Esophagus (tissue), 2 donors: ENCODE measurements at regions not wholly inside any gene's neighbourhood (a gene's known extent, or its start where the extent isn't known, plus 50 kb on each side); places are given as distances from the start of the nearest gene placed in this dataset.

Experiments
- H3K27ac ChIP-seq, 2 donors: one replicate each; pipeline ENCODE4 v1.5.1; 2013; ENCODE audit warnings: low read depth in 2 of 2, mild to moderate bottlenecking in 2 of 2, inconsistent platforms in 1 of 2, low read length in 1 of 2, moderate library complexity in 1 of 2
- H3K27me3 ChIP-seq, 2 donors: one replicate each; pipeline ENCODE4 v1.6.1; 2013; ENCODE audit warnings: low read length in 2 of 2, control low read depth in 1 of 2, mild to moderate bottlenecking in 1 of 2; ENCODE audit not compliant: insufficient read depth in 2 of 2, control insufficient read depth in 1 of 2
- H3K36me3 ChIP-seq, 2 donors: one replicate each; pipeline ENCODE4 v1.6.1; 2013; ENCODE audit warnings: low read length in 1 of 2; ENCODE audit not compliant: control insufficient read depth in 2 of 2, insufficient read depth in 2 of 2
- H3K4me1 ChIP-seq, 2 donors: one replicate each; pipeline ENCODE4 v1.6.1; 2013; ENCODE audit warnings: low read length in 1 of 2; ENCODE audit not compliant: control insufficient read depth in 2 of 2, insufficient read depth in 2 of 2
- H3K4me3 ChIP-seq, 2 donors: one replicate each; pipeline ENCODE4 v1.5.1; 2013; ENCODE audit warnings: low read length in 2 of 2, mild to moderate bottlenecking in 2 of 2, low read depth in 1 of 2, moderate library complexity in 1 of 2
- H3K9me3 ChIP-seq, 2 donors: one replicate each; pipeline ENCODE4 v1.6.1; 2013; ENCODE audit warnings: mild to moderate bottlenecking in 2 of 2, low read depth in 1 of 2, low read length in 1 of 2, moderate library complexity in 1 of 2; ENCODE audit not compliant: control insufficient read depth in 2 of 2, insufficient read depth in 1 of 2
- WGBS, 2 donors: extraction: QIAGEN DNeasy Blood & Tissue Kit; methylation state at CpG; one replicate each; pipeline ENCODE4 v1.1.7; 2013; 5-methylcytosine and 5-hydroxymethylcytosine counted together
- donor health status: healthy with polysubstance abuse.
- donor health status: Bipolar disorder and iron deficiency.

- no peak overlapping the region for H3K4me3 ChIP-seq
- no peaks in the 10 kb centered on the region for H3K36me3 ChIP-seq
- 53 to 75% methylated on average over 1 of the region's 1 CpG for WGBS, 2 donors
- no peaks in the 10 kb centered on the region for H3K27me3 ChIP-seq
- H3K9me3 ChIP-seq = no peaks in the 10 kb centered on the region
- H3K27ac ChIP-seq = no peak overlapping the region
- no peaks in the 10 kb centered on the region for H3K4me1 ChIP-seq
Measured at GRCh38 chr1:222223010-222223409, 324.9 kb downstream of the HHIPL2 start.

DNA sequence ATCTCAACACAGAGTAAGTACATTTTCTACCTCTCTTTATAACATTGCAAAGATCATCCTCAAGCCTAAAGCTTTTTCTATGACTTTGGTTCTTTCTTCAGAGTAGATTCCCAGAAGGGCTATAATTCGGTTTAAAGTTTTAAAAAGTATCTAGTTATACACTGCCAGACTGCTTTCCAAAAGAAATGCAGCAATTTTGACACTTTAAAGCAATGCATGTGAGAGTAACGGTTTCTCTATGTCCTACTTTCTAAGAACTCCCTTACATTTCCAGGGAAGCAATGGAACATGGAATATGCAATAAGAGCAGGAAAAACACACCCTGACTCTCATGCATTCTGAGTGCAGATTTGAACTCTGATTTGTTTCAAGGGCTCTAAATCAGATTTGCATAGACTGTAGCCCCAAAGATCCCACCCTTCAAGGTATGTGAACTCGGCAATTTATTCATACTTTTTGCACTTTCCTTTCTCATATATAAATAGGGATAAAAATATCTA lies 331.6 kb downstream of the HHIPL2 start:
- Histone ChIP-seq H3K36me3 (no peaks in the 10 kb centered on the region), H3K27me3 (no peaks in the 10 kb centered on the region), H3K4me3 (no peak overlapping the region), H3K4me1 (no peaks in the 10 kb centered on the region), H3K27ac (no peak overlapping the region), H3K9me3 (no peaks in the 10 kb centered on the region)
- WGBS, 2 donors = 73 to 88% methylated on average over 3 of the region's 3 CpGs

DNA sequence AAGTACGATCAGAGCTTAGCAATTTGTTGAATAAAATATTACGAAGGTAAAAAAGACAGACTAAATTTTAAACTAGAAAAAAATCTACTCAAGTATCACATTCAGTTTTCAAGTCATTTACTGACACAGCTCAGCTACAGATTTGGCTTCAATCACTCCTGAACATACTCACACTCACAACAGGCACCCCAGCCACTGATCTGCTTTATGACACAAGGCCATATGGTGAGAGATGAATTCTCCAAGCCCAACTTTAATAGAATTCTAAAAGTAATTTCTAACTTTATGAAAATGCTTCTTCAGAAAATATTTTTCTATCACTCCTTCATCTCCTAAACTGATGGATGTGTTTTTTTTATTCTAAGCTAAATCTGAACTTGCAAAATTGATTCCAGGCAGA lies 337.1 kb downstream of the HHIPL2 start:
- no peaks in the 10 kb centered on the region for H3K9me3 ChIP-seq
- H3K27me3 ChIP-seq = no peaks in the 10 kb centered on the region
- WGBS, 2 donors = 86 to 87% methylated on average over 2 of the region's 2 CpGs
- no peak overlapping the region for H3K27ac ChIP-seq
- H3K36me3 ChIP-seq = no peaks in the 10 kb centered on the region
- no peaks in the 10 kb centered on the region for H3K4me1 ChIP-seq
- H3K4me3 ChIP-seq = no peak overlapping the region

DNA sequence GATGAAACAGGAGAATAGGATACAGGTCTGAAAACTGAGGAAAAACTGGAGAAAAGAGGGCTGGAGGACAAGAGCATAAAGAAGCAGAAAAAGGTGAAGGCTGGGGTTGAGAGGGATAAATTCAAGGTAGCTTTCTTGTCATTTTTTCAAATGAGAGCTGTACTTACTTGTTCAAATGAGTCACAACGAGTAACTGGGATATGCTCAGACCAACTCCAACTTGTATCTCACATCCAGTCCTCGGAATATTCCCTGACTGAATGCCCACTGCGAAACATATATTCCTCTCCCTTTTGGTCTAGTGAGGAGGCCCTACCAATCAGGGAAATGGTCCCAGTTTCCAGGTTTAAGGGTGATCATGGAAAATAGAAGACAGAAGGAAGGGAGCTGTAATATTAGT lies 343.4 kb downstream of the HHIPL2 start:
- no peaks in the 10 kb centered on the region for H3K9me3 ChIP-seq
- H3K27me3 ChIP-seq = no peaks in the 10 kb centered on the region
- H3K4me3 ChIP-seq = no peak overlapping the region
- no peaks in the 10 kb centered on the region for H3K36me3 ChIP-seq
- H3K4me1 ChIP-seq = no peaks in the 10 kb centered on the region
- no peak overlapping the region for H3K27ac ChIP-seq
- WGBS, 2 donors = 60 to 71% methylated on average over 3 of the region's 3 CpGs

DNA sequence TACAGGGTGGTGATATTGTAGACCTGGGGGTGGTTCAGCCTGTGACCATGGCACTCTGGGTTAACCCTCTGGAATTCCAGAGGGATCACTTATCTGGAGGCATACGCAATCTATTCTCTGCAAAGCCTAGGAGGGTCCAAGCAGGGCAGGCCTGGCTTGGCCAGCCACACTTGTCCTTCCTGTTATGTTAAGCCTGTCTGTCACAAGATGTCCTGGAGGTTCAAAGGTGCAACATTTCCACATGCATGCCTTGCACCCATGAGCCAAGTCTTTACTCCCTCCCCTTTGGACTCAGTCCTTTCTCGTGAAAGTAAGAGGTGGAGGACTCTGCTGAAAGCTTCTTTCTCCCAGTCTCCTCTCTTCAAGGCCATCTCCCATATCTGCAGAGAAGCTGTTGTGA lies 345.1 kb downstream of the HHIPL2 start:
- WGBS, 2 donors = 60 to 77% methylated on average over 2 of the region's 2 CpGs
- no peak overlapping the region for H3K4me3 ChIP-seq
- H3K27ac ChIP-seq = no peak overlapping the region
- no peaks in the 10 kb centered on the region for H3K9me3 ChIP-seq
- no peaks in the 10 kb centered on the region for H3K36me3 ChIP-seq
- no peaks in the 10 kb centered on the region for H3K4me1 ChIP-seq
- no peaks in the 10 kb centered on the region for H3K27me3 ChIP-seq

- Histone ChIP-seq H3K27me3 (no peaks in the 10 kb centered on the region), H3K36me3 (no peaks in the 10 kb centered on the region), H3K27ac (no peak overlapping the region), H3K4me1 (no peaks in the 10 kb centered on the region), H3K4me3 (no peak overlapping the region), H3K9me3 (no peaks in the 10 kb centered on the region)
- 67 to 77% methylated on average over 4 of the region's 4 CpGs for whole genome bisulfite sequencing, 2 donors
Measured at GRCh38 chr1:222196736-222197135, 351.2 kb downstream of the HHIPL2 start.

- no peak overlapping the region for H3K27ac ChIP-seq
- H3K27me3 ChIP-seq = no peaks in the 10 kb centered on the region
- H3K36me3 ChIP-seq = no peaks in the 10 kb centered on the region
- H3K4me3 ChIP-seq = no peak overlapping the region
- no peaks in the 10 kb centered on the region for H3K9me3 ChIP-seq
- H3K4me1 ChIP-seq = no peaks in the 10 kb centered on the region
Measured at GRCh38 chr1:222196288-222196687, 351.6 kb downstream of the HHIPL2 start.

GRCh38 chr1:222195857-222196256 lies 352.0 kb downstream of the HHIPL2 start:
- H3K27ac ChIP-seq = no peak overlapping the region
- H3K4me1 ChIP-seq = no peaks in the 10 kb centered on the region
- 72 to 74% methylated on average over 4 of the region's 4 CpGs for WGBS, 2 donors
- no peaks in the 10 kb centered on the region for H3K36me3 ChIP-seq
- H3K4me3 ChIP-seq = no peak overlapping the region
- no peaks in the 10 kb centered on the region for H3K27me3 ChIP-seq
- H3K9me3 ChIP-seq = no peaks in the 10 kb centered on the region

GRCh38 chr1:222189218-222189617 lies 358.7 kb downstream of the HHIPL2 start:
- WGBS, 2 donors = 20 to 94% methylated on average over 1 of the region's 1 CpG
- no peaks in the 10 kb centered on the region for H3K9me3 ChIP-seq
- no peak overlapping the region for H3K27ac ChIP-seq
- no peaks in the 10 kb centered on the region for H3K4me1 ChIP-seq
- H3K4me3 ChIP-seq = no peak overlapping the region
- no peaks in the 10 kb centered on the region for H3K36me3 ChIP-seq
- no peaks in the 10 kb centered on the region for H3K27me3 ChIP-seq

GRCh38 chr1:222187566-222188332 lies 360.2 kb downstream of the HHIPL2 start:
- Histone ChIP-seq H3K4me1 (no peaks in the 10 kb centered on the region), H3K9me3 (no peaks in the 10 kb centered on the region), H3K27me3 (no peaks in the 10 kb centered on the region), H3K4me3 (no peak overlapping the region), H3K36me3 (no peaks in the 10 kb centered on the region), H3K27ac (no peak overlapping the region)
- WGBS, 2 donors = 84 to 92% methylated on average over 6 of the region's 6 CpGs
